Thyroid gland (tissue), 4 donors: ENCODE measurements at regions not wholly inside any gene's neighbourhood (a gene's known extent, or its start where the extent isn't known, plus 50 kb on each side); places are given as distances from the start of the nearest gene placed in this dataset.

Source experiments
- DNase-seq, 2 donors: peaks; one replicate each; pipeline ENCODE4 v3.0.0-alpha.2; 2019
- H3K27ac ChIP-seq, 3 donors: fragments of 200-600 bp; sonication (generic); 1 replicate in 2 of 3; 2 replicates in 1 of 3; pipeline ENCODE4 v1.5.1; 2016 to 2019; ENCODE audit warnings: mild to moderate bottlenecking in 1 of 3, moderate library complexity in 1 of 3
- H3K27me3 ChIP-seq: fragments of 200-600 bp; sonication (generic); one replicate; pipeline ENCODE4 v1.5.1; 2019
- H3K36me3 ChIP-seq, 2 donors: fragments of 200-600 bp; sonication (generic); one replicate each; pipeline ENCODE4 v1.5.1; 2016 to 2019
- H3K4me1 ChIP-seq, 2 donors: fragments of 200-600 bp; sonication (generic); one replicate each; pipeline ENCODE4 v1.5.1; 2017 to 2019
- H3K4me3 ChIP-seq, 3 donors: fragments of 200-600 bp; sonication (generic); replicated peaks in 1 of 3; 1 replicate in 2 of 3; 2 replicates in 1 of 3; pipeline ENCODE4 v1.5.1; 2016; ENCODE audit warnings: mild to moderate bottlenecking in 1 of 3
- H3K9me3 ChIP-seq: fragments of 200-600 bp; sonication (generic); one replicate; pipeline ENCODE4 v1.5.1; 2017
- POLR2A ChIP-seq, 2 donors: fragments of 450-650 bp; IDR thresholded peaks; one replicate each; pipeline ENCODE4 v1.6.1; 2017; ENCODE audit warnings: antibody characterized with exemption in 2 of 2, mild to moderate bottlenecking in 2 of 2, moderate library complexity in 1 of 2
- WGBS, 2 donors: methylation state at CpG; one replicate each; pipeline ENCODE4 v1.1.5; 2017; 5-methylcytosine and 5-hydroxymethylcytosine counted together
- intact Hi-C: fragments of 100-400 bp; cut with DNase I; formaldehyde crosslinking; loops from one replicate; pipeline ENCODE4 v1.15.1; 2023
- TF ChIP-seq, protein P1 (sequence below), 6 experiments: fragments of 200-600 bp in 3 of 6; fragments of 450-650 bp in 3 of 6; sonication (generic) in 3 of 6; IDR thresholded peaks; one replicate each; pipeline ENCODE4 v1.5.1; 2016 to 2019; ENCODE audit warnings: antibody characterized with exemption in 6 of 6, mild to moderate bottlenecking in 2 of 6, inconsistent platforms in 1 of 6, moderate library complexity in 1 of 6

DNA sequence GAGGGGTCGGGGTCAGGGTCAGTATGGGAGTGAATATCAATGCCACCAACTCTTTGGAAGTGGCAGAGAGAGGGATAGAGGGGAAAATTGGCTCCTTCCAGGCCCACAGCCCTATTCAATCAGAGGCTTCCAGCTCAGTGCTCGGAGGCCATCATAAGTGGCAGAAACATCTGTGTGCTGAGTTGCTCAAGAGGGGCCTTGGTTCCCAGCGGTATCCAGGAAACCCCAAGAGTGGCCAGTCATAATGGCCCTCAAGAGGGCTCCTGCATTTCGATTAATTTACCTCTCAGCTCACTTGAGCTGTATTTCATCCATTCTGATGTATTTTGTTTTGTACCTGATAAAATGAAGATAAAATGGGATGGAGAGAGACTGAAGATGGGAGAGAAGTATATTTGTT, 154.3 kb upstream of the EOLA2 start:
- DNase-seq: no peak
- Histone ChIP-seq H3K27ac (no peak overlapping the region), H3K4me3 (no peak overlapping the region), H3K4me1 (peaks cover 0 to 2% of the 10 kb centered on the region in 2 donors), H3K27me3 (no peaks in the 10 kb centered on the region), H3K36me3 (no peaks in the 10 kb centered on the region), H3K9me3 (no peaks in the 10 kb centered on the region)
- intact Hi-C loops: no loop called here
- TF ChIP-seq, protein P1, sequence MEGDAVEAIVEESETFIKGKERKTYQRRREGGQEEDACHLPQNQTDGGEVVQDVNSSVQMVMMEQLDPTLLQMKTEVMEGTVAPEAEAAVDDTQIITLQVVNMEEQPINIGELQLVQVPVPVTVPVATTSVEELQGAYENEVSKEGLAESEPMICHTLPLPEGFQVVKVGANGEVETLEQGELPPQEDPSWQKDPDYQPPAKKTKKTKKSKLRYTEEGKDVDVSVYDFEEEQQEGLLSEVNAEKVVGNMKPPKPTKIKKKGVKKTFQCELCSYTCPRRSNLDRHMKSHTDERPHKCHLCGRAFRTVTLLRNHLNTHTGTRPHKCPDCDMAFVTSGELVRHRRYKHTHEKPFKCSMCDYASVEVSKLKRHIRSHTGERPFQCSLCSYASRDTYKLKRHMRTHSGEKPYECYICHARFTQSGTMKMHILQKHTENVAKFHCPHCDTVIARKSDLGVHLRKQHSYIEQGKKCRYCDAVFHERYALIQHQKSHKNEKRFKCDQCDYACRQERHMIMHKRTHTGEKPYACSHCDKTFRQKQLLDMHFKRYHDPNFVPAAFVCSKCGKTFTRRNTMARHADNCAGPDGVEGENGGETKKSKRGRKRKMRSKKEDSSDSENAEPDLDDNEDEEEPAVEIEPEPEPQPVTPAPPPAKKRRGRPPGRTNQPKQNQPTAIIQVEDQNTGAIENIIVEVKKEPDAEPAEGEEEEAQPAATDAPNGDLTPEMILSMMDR (IDR thresholded peaks at IDR 0.05): no peak
- TF ChIP-seq POLR2A (IDR thresholded peaks at IDR 0.05): no peak
- 66 to 70% methylated on average over 3 to 4 of the region's 4 CpGs for WGBS, 2 donors

- WGBS, 2 donors: no CpG with 5 or more reads among the region's 1 CpG
- TF ChIP-seq POLR2A (IDR thresholded peaks at IDR 0.05): no peak
- TF ChIP-seq, protein P1 (IDR thresholded peaks at IDR 0.05): no peak
- no peak for DNase-seq
- no peaks in the 10 kb centered on the region for H3K9me3 ChIP-seq
- no peak overlapping the region for H3K4me3 ChIP-seq
- no peaks in the 10 kb centered on the region for H3K36me3 ChIP-seq
- no peak overlapping the region for H3K27ac ChIP-seq
- intact Hi-C loops: no loop called here
- no peaks in the 10 kb centered on the region for H3K27me3 ChIP-seq
- peaks cover 0 to 2% of the 10 kb centered on the region in 2 donors for H3K4me1 ChIP-seq
These were observed 156.1 kb upstream of the EOLA2 start for GRCh38 chrX:150094375-150094774.

- H3K27ac ChIP-seq: no peak overlapping the region
- H3K4me1 ChIP-seq: peaks cover 0 to 2% of the 10 kb centered on the region in 2 donors
- no peaks in the 10 kb centered on the region for H3K36me3 ChIP-seq
- no peak overlapping the region for H3K4me3 ChIP-seq
- DNase-seq: no peak
- H3K9me3 ChIP-seq: no peaks in the 10 kb centered on the region
- intact Hi-C loops: no loop called here
- TF ChIP-seq POLR2A (IDR thresholded peaks at IDR 0.05): no peak
- TF ChIP-seq, protein P1 (IDR thresholded peaks at IDR 0.05): no peak
- no peaks in the 10 kb centered on the region for H3K27me3 ChIP-seq
These were observed 156.7 kb upstream of the EOLA2 start for GRCh38 chrX:150094996-150095395.

GRCh38 chrX:150099316-150099715, 161.0 kb upstream of the EOLA2 start:
- intact Hi-C loops: no loop called here
- WGBS, 2 donors: 52% methylated on average over 2 of the region's 2 CpGs; no CpG with 5 or more reads in 1 of the 2 donors
- no peak for DNase-seq

DNA sequence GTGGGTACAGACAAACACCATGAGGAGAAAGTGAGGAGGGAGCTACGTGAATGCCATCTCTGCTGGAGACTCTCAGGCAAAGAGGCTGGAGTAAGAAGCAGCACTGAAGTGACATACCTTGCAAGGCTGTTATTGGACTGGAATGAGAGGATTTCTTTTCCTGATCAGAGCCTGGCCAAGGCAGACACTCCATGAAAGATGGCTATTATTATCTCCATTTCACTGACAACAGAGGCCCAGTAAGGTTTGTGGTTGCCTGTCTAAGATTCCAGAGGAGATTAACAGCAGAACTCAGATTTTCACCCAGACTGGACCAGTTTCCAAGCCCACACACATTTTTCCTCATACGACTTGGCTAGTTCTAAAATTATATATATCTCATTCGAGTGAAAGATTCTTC, 162.0 kb upstream of the EOLA2 start:
- Histone ChIP-seq H3K27me3 (no peaks in the 10 kb centered on the region), H3K27ac (no peak overlapping the region), H3K4me3 (no peak overlapping the region), H3K36me3 (no peaks in the 10 kb centered on the region), H3K9me3 (no peaks in the 10 kb centered on the region), H3K4me1 (no peaks in the 10 kb centered on the region)
- TF ChIP-seq, protein P1 (IDR thresholded peaks at IDR 0.05): no peak
- no peak for TF ChIP-seq POLR2A (IDR thresholded peaks at IDR 0.05)
- 80 to 88% methylated on average over 2 to 3 of the region's 3 CpGs for WGBS, 2 donors
- no peak for DNase-seq
- intact Hi-C loops: no loop called here

More at GRCh38 chrX:150099316-150099715, 161.0 kb upstream of the EOLA2 start:
- no peak for TF ChIP-seq POLR2A (IDR thresholded peaks at IDR 0.05)
- TF ChIP-seq, protein P1 (IDR thresholded peaks at IDR 0.05): no peak
- no peaks in the 10 kb centered on the region for H3K36me3 ChIP-seq
- H3K4me3 ChIP-seq: no peak overlapping the region
- H3K27ac ChIP-seq: no peak overlapping the region
- H3K9me3 ChIP-seq: no peaks in the 10 kb centered on the region
- H3K4me1 ChIP-seq: peaks cover 0 to 2% of the 10 kb centered on the region in 2 donors
- no peaks in the 10 kb centered on the region for H3K27me3 ChIP-seq
